H9 (cell line): ENCODE measurements at regions not wholly inside any gene's neighbourhood (a gene's known extent, or its start where the extent isn't known, plus 50 kb on each side); places are given as distances from the start of the nearest gene placed in this dataset.

ENCODE experiments used
- DNase-seq: peaks from one replicate; pipeline ENCODE4 v3.0.0-alpha.2; 2017
- H2AFZ ChIP-seq: one replicate; pipeline ENCODE4 v1.6.1; 2013; ENCODE audit warnings: mild to moderate bottlenecking, low read length, control low read depth, moderate library complexity
- H2AK5ac ChIP-seq: 2 replicates; pipeline ENCODE4 v1.6.1; 2013; ENCODE audit warnings: low read length, control low read depth, mixed read lengths; ENCODE audit not compliant: insufficient read length
- H2BK120ac ChIP-seq: one replicate; pipeline ENCODE4 v1.6.1; 2013; ENCODE audit warnings: low read depth, mild to moderate bottlenecking, low read length, control low read depth, inconsistent platforms; ENCODE audit not compliant: poor library complexity, severe bottlenecking
- H2BK12ac ChIP-seq: 2 replicates; pipeline ENCODE4 v1.6.1; 2013; ENCODE audit warnings: low read length, control low read depth, mixed read lengths, low read depth; ENCODE audit not compliant: insufficient read length
- H2BK15ac ChIP-seq: 2 replicates; pipeline ENCODE4 v1.6.1; 2013; ENCODE audit warnings: low read depth, low read length, control low read depth
- H2BK20ac ChIP-seq: one replicate; pipeline ENCODE4 v1.6.1; 2013; ENCODE audit warnings: low read depth, mild to moderate bottlenecking, low read length, control low read depth, inconsistent platforms; ENCODE audit not compliant: poor library complexity, severe bottlenecking
- H2BK5ac ChIP-seq: 2 replicates; pipeline ENCODE4 v1.6.1; 2013; ENCODE audit warnings: low read length, control low read depth, mixed read lengths; ENCODE audit not compliant: insufficient read length
- H3K14ac ChIP-seq: 2 replicates; pipeline ENCODE4 v1.6.1; 2013; ENCODE audit warnings: low read length, control low read depth; ENCODE audit not compliant: insufficient read depth
- H3K18ac ChIP-seq: 2 replicates; pipeline ENCODE4 v1.6.1; 2013; ENCODE audit warnings: low read depth, mild to moderate bottlenecking, mixed read lengths, low read length, control low read depth; ENCODE audit not compliant: insufficient read length
- H3K23ac ChIP-seq: 2 replicates; pipeline ENCODE4 v1.6.1; 2013; ENCODE audit warnings: low read length, control low read depth, mixed read lengths, low read depth; ENCODE audit not compliant: insufficient read length
- H3K23me2 ChIP-seq: 2 replicates; pipeline ENCODE4 v1.6.1; 2013; ENCODE audit warnings: low read depth, mild to moderate bottlenecking, mixed read lengths, low read length, control low read depth; ENCODE audit not compliant: insufficient read length, poor library complexity, severe bottlenecking
- H3K27ac ChIP-seq: 2 replicates; pipeline ENCODE4 v1.5.1; 2013; ENCODE audit warnings: low read length, control low read depth, mixed read lengths, low read depth; ENCODE audit not compliant: insufficient read length
- H3K27me3 ChIP-seq: 2 replicates; pipeline ENCODE4 v1.6.1; 2013; ENCODE audit warnings: low read length, control low read depth, inconsistent platforms; ENCODE audit not compliant: insufficient read depth
- H3K4ac ChIP-seq: 2 replicates; pipeline ENCODE4 v1.6.1; 2013; ENCODE audit warnings: low read depth, mild to moderate bottlenecking, control low read depth, inconsistent platforms, low read length, moderate library complexity
- H3K4me1 ChIP-seq: 2 replicates; pipeline ENCODE4 v1.6.1; 2013; ENCODE audit warnings: low read length, control low read depth, inconsistent platforms; ENCODE audit not compliant: insufficient read depth
- H3K4me2 ChIP-seq: 2 replicates; pipeline ENCODE4 v1.6.1; 2013; ENCODE audit warnings: low read length, control low read depth, mixed read lengths; ENCODE audit not compliant: insufficient read length, insufficient read depth
- H3K56ac ChIP-seq: 2 replicates; pipeline ENCODE4 v1.6.1; 2013; ENCODE audit warnings: low read depth, mild to moderate bottlenecking, mixed read lengths, low read length, control low read depth; ENCODE audit not compliant: insufficient read length
- H3K79me1 ChIP-seq: 2 replicates; pipeline ENCODE4 v1.6.1; 2013; ENCODE audit warnings: low read depth, mild to moderate bottlenecking, moderate library complexity, low read length, control low read depth, inconsistent platforms; ENCODE audit not compliant: insufficient read depth, poor library complexity, severe bottlenecking
- H3K79me2 ChIP-seq: 2 replicates; pipeline ENCODE4 v1.6.1; 2013; ENCODE audit warnings: low read length, control low read depth, inconsistent platforms; ENCODE audit not compliant: insufficient read depth
- H3K9ac ChIP-seq: 2 replicates; pipeline ENCODE4 v1.6.1; 2013; ENCODE audit warnings: low read length, control low read depth, mixed read lengths; ENCODE audit not compliant: insufficient read length; ENCODE audit errors: extremely low read depth
- H3K9me3 ChIP-seq: one replicate; pipeline ENCODE4 v1.6.1; 2013; ENCODE audit warnings: low read depth, low read length, inconsistent platforms; ENCODE audit not compliant: control insufficient read depth
- H3T11ph ChIP-seq: one replicate; pipeline ENCODE4 v1.6.1; 2013; ENCODE audit warnings: mild to moderate bottlenecking, low read length, control low read depth, inconsistent platforms
- H4K20me1 ChIP-seq: one replicate; pipeline ENCODE4 v1.6.1; 2013; ENCODE audit not compliant: control insufficient read depth, insufficient read length, insufficient read depth
- H4K5ac ChIP-seq: 2 replicates; pipeline ENCODE4 v1.6.1; 2013; ENCODE audit warnings: low read depth, mild to moderate bottlenecking, mixed read lengths, low read length, control low read depth; ENCODE audit not compliant: insufficient read length
- H4K8ac ChIP-seq: replicated peaks from 2 replicates; pipeline ENCODE4 v1.6.1; 2013; ENCODE audit warnings: low read length, control low read depth, mixed read lengths, low read depth; ENCODE audit not compliant: insufficient read length
- H4K91ac ChIP-seq: 2 replicates; pipeline ENCODE4 v1.6.1; 2013; ENCODE audit warnings: low read depth, mild to moderate bottlenecking, moderate library complexity, mixed read lengths, low read length, control low read depth; ENCODE audit not compliant: insufficient read length
- H3K27ac Mint-ChIP-seq, 3 experiments: 2 replicates in 2 of 3; 3 replicates in 1 of 3; pipeline ENCODE4 v1.8.0; 2020 to 2021; ENCODE audit warnings: mixed read lengths in 3 of 3, mild to moderate bottlenecking in 1 of 3, moderate library complexity in 1 of 3
- H3K27me3 Mint-ChIP-seq: 2 replicates; pipeline ENCODE4 v1.8.0; 2021; ENCODE audit warnings: low read depth, mild to moderate bottlenecking, moderate library complexity, mixed read lengths
- H3K36me3 Mint-ChIP-seq, 3 experiments: 2 replicates in 2 of 3; 3 replicates in 1 of 3; pipeline ENCODE4 v1.8.0; 2020 to 2021; ENCODE audit warnings: low read depth in 3 of 3, mixed read lengths in 3 of 3; ENCODE audit not compliant: insufficient read depth in 1 of 3
- H3K4me1 Mint-ChIP-seq, 2 experiments: 2 replicates each; pipeline ENCODE4 v1.8.0; 2020; ENCODE audit warnings: mixed read lengths in 2 of 2
- H3K4me3 Mint-ChIP-seq, 2 experiments: 2 replicates in 1 of 2; 3 replicates in 1 of 2; pipeline ENCODE4 v1.8.0; 2020 to 2021; ENCODE audit warnings: mild to moderate bottlenecking in 2 of 2, mixed read lengths in 2 of 2, moderate library complexity in 1 of 2
- H3K9me3 Mint-ChIP-seq, 2 experiments: 2 replicates in 1 of 2; 3 replicates in 1 of 2; pipeline ENCODE4 v1.8.0; 2020; ENCODE audit warnings: mild to moderate bottlenecking in 2 of 2, mixed read lengths in 2 of 2, moderate library complexity in 1 of 2
- CTCF ChIP-seq: fragments of 200-600 bp; sonication (generic); conservative IDR thresholded peaks from 3 replicates; pipeline ENCODE4 v1.8.0; 2021; ENCODE audit warnings: antibody characterized with exemption, mild to moderate bottlenecking
- WGBS: extraction: QIAGEN DNeasy Blood & Tissue Kit; methylation state at CpG from one replicate; pipeline ENCODE4 v1.1.7; 2013; ENCODE audit warnings: missing lambda C conversion rate, low lambda C conversion rate, mixed read lengths; ENCODE audit not compliant: insufficient read length; ENCODE audit errors: extremely low coverage; 5-methylcytosine and 5-hydroxymethylcytosine counted together

GRCh38 chr1:39145331-39145965 is 59.0 kb upstream of the MACF1 start:
- Mint-ChIP-seq H3K27me3 (no peaks in the 10 kb centered on the region), H3K27ac (peak overlapping the region in 1 of 3 experiments; percentile 64; a peak in 3 of 7 replicates), H3K9me3 (no peaks in the 10 kb centered on the region), H3K36me3 (peaks cover 0 to 4% (median 3%) of the 10 kb centered on the region in 3 experiments; a peak in 1 of 7 replicates), H3K4me1 (peaks cover 65 to 69% of the 10 kb centered on the region in 2 experiments), H3K4me3 (no peak overlapping the region)
- H3K27ac ChIP-seq, result no peak overlapping the region
- H3K14ac ChIP-seq, result no peak overlapping the region
- H3K79me1 ChIP-seq, result peaks cover 7% of the 10 kb centered on the region
- H4K8ac ChIP-seq, result no peak overlapping the region
- H2BK15ac ChIP-seq, result no peak overlapping the region
- no peaks in the 10 kb centered on the region for H4K20me1 ChIP-seq
- H2BK120ac ChIP-seq, result no peak overlapping the region
- no peak overlapping the region for H3K4me2 ChIP-seq
- H2BK20ac ChIP-seq, result no peak overlapping the region
- no peak overlapping the region for H3K23ac ChIP-seq
- WGBS, result no CpG with 5 or more reads among the region's 2 CpGs
- H2BK12ac ChIP-seq, result no peak overlapping the region
- H3T11ph ChIP-seq, result no peak overlapping the region
- DNase-seq, result no peak
- no peak overlapping the region for H3K4ac ChIP-seq
- no peak for TF ChIP-seq CTCF
- H2BK5ac ChIP-seq, result no peak overlapping the region
- H3K9me3 ChIP-seq, result no peaks in the 10 kb centered on the region
- H3K4me1 ChIP-seq, result peaks cover 24% of the 10 kb centered on the region
- no peak overlapping the region for H2AFZ ChIP-seq
- H4K91ac ChIP-seq, result no peak overlapping the region
- H3K9ac ChIP-seq, result no peak overlapping the region
- H3K56ac ChIP-seq, result no peak overlapping the region
- H3K23me2 ChIP-seq, result no peaks in the 10 kb centered on the region
- H2AK5ac ChIP-seq, result no peak overlapping the region
- H4K5ac ChIP-seq, result no peak overlapping the region
- peaks cover 24% of the 10 kb centered on the region; the same call in 1 of the 2 replicates for H3K79me2 ChIP-seq
- no peaks in the 10 kb centered on the region for H3K27me3 ChIP-seq
- H3K18ac ChIP-seq, result no peak overlapping the region
